C4-2B (cell line): ENCODE measurements at regions not wholly inside any gene's neighbourhood (a gene's known extent, or its start where the extent isn't known, plus 50 kb on each side); places are given as distances from the start of the nearest gene placed in this dataset.

Experiments used
- CTCF ChIP-seq: fragments of 450-650 bp; conservative IDR thresholded peaks from 2 replicates; pipeline ENCODE4 v1.5.1; 2017; ENCODE audit warnings: mild to moderate bottlenecking
- ZFX ChIP-seq: fragments of 450-650 bp; IDR thresholded peaks from 2 replicates; pipeline ENCODE4 v1.6.1; 2017

- no peak for TF ChIP-seq CTCF
- TF ChIP-seq ZFX, result no peak
Measured at GRCh38 chr10:77699080-77699645, 61.6 kb upstream of the KCNMA1 start.
